IMR-90 (cell line): ENCODE measurements at regions not wholly inside any gene's neighbourhood (a gene's known extent, or its start where the extent isn't known, plus 50 kb on each side); places are given as distances from the start of the nearest gene placed in this dataset.
A peak's percentile ranks its signal among the peaks of the same experiment; 100 is the strongest.

ENCODE experiments used
- ATAC-seq: fragments of 200-7000 bp; cut with Tn5 transposase; 2 replicates; pipeline ENCODE4 v1.9.1; 2020; ENCODE audit warnings: low read depth, mild to moderate bottlenecking, moderate library complexity
- BruUV-seq: library from RNA; stranded (reverse); fragments of 400-500 nt; replicated peaks from 2 replicates; lab custom pipeline; 2021; lab: Mats Ljungman, UMichigan
- CTCF ChIA-PET: fragments of 300-600 bp; formaldehyde crosslinking; extraction: SDS; loops from one replicate; lab custom pipeline; 2021; ENCODE audit warnings: antibody characterized with exemption; lab: Yijun Ruan, JAX
- POLR2A ChIA-PET: fragments of 300-600 bp; sonication (Branson Sonifier 250); formaldehyde crosslinking; loops from one replicate; lab custom pipeline; 2022; ENCODE audit warnings: antibody characterized with exemption; ENCODE audit not compliant: unreplicated experiment; lab: Charles Lee
- DNase-seq: peaks from one replicate; pipeline ENCODE4 v3.0.0; 2013
- H2AFZ ChIP-seq: replicated peaks from 2 replicates; pipeline ENCODE3; 2013; ENCODE audit warnings: low read length, mild to moderate bottlenecking; ENCODE audit not compliant: poor library complexity
- H2AK5ac ChIP-seq: 2 replicates; pipeline ENCODE4 v1.6.1; 2013; ENCODE audit warnings: low read depth, low read length, inconsistent platforms
- H2AK9ac ChIP-seq: replicated peaks from 2 replicates; pipeline ENCODE3; 2013; ENCODE audit warnings: mild to moderate bottlenecking, low read depth, low read length, moderate library complexity; ENCODE audit not compliant: poor library complexity
- H2BK120ac ChIP-seq: 2 replicates; pipeline ENCODE4 v1.6.1; 2013; ENCODE audit warnings: low read depth, low read length, inconsistent platforms
- H2BK15ac ChIP-seq: 3 replicates; pipeline ENCODE4 v1.6.1; 2013; ENCODE audit warnings: low read depth, low read length, inconsistent platforms
- H2BK20ac ChIP-seq: 2 replicates; pipeline ENCODE4 v1.6.1; 2013; ENCODE audit warnings: low read depth, mild to moderate bottlenecking, inconsistent platforms, low read length, moderate library complexity
- H2BK5ac ChIP-seq: 2 replicates; pipeline ENCODE4 v1.6.1; 2013; ENCODE audit warnings: mild to moderate bottlenecking, low read depth, low read length, inconsistent platforms; ENCODE audit not compliant: poor library complexity, severe bottlenecking
- H3K14ac ChIP-seq: replicated peaks from 2 replicates; pipeline ENCODE4 v1.6.1; 2013; ENCODE audit warnings: low read depth, low read length, inconsistent platforms
- H3K18ac ChIP-seq: 2 replicates; pipeline ENCODE4 v1.6.1; 2013; ENCODE audit warnings: low read depth, low read length, control low read depth
- H3K23ac ChIP-seq: 2 replicates; pipeline ENCODE4 v1.6.1; 2013; ENCODE audit warnings: low read depth, low read length, inconsistent platforms
- H3K27ac ChIP-seq: 2 replicates; pipeline ENCODE4 v1.5.1; 2013; ENCODE audit warnings: mild to moderate bottlenecking, control low read depth, low read length; ENCODE audit not compliant: insufficient read depth
- H3K27me3 ChIP-seq: 2 replicates; pipeline ENCODE4 v1.6.1; 2013; ENCODE audit warnings: low read length; ENCODE audit not compliant: control insufficient read depth, insufficient read depth
- H3K36me3 ChIP-seq: 2 replicates; pipeline ENCODE4 v1.6.1; 2013; ENCODE audit warnings: low read length, mixed read lengths; ENCODE audit not compliant: control insufficient read depth, insufficient read depth
- H3K4ac ChIP-seq: 2 replicates; pipeline ENCODE4 v1.6.1; 2013; ENCODE audit warnings: low read depth, low read length, inconsistent platforms
- H3K4me1 ChIP-seq: 2 replicates; pipeline ENCODE4 v1.6.1; 2013; ENCODE audit warnings: low read length, mixed read lengths; ENCODE audit not compliant: control insufficient read depth, insufficient read depth
- H3K4me2 ChIP-seq: 2 replicates; pipeline ENCODE4 v1.6.1; 2013; ENCODE audit warnings: low read depth, mild to moderate bottlenecking, control low read depth, low read length, moderate library complexity
- H3K4me3 ChIP-seq: 2 replicates; pipeline ENCODE4 v1.5.1; 2013; ENCODE audit warnings: low read depth, mild to moderate bottlenecking, control low read depth, low read length, moderate library complexity; ENCODE audit not compliant: insufficient read depth
- H3K56ac ChIP-seq: 2 replicates; pipeline ENCODE4 v1.6.1; 2013; ENCODE audit warnings: low read length, inconsistent platforms; ENCODE audit not compliant: insufficient read depth; ENCODE audit errors: extremely low read depth
- H3K79me1 ChIP-seq, 2 experiments: 2 replicates each; pipeline ENCODE4 v1.6.1; 2013; ENCODE audit warnings: low read length in 2 of 2, inconsistent platforms in 1 of 2, low read depth in 1 of 2
- H3K9ac ChIP-seq: 2 replicates; pipeline ENCODE4 v1.6.1; 2013; ENCODE audit warnings: low read depth, low read length, control low read depth
- H3K9me1 ChIP-seq: 2 replicates; pipeline ENCODE4 v1.6.1; 2013; ENCODE audit warnings: low read length, inconsistent platforms; ENCODE audit not compliant: insufficient read depth
- H3K9me3 ChIP-seq: 2 replicates; pipeline ENCODE4 v1.6.1; 2013; ENCODE audit warnings: low read length; ENCODE audit not compliant: control insufficient read depth, insufficient read depth
- H4K20me1 ChIP-seq: 2 replicates; pipeline ENCODE4 v1.6.1; 2013; ENCODE audit warnings: low read length, inconsistent platforms; ENCODE audit not compliant: insufficient read depth
- H4K5ac ChIP-seq: 2 replicates; pipeline ENCODE4 v1.6.1; 2013; ENCODE audit warnings: mild to moderate bottlenecking, low read depth, low read length, control low read depth
- H4K8ac ChIP-seq, 2 experiments: 2 replicates each; pipeline ENCODE4 v1.6.1; 2013; ENCODE audit warnings: low read depth in 2 of 2, low read length in 2 of 2, control low read depth in 1 of 2, inconsistent platforms in 1 of 2
- H4K91ac ChIP-seq: 2 replicates; pipeline ENCODE4 v1.6.1; 2013; ENCODE audit warnings: low read depth, low read length, inconsistent platforms; ENCODE audit not compliant: insufficient read depth
- BHLHE40 ChIP-seq: fragments of 150-350 bp; IDR thresholded peaks from 2 replicates; pipeline ENCODE4 v1.6.1; 2016; ENCODE audit warnings: mild to moderate bottlenecking, low read depth, low read length
- CHD1 ChIP-seq: IDR thresholded peaks from 2 replicates; pipeline ENCODE4 v1.6.1; 2012; ENCODE audit warnings: low read depth, low read length, improper control_type of control experiment
- ELK1 ChIP-seq: fragments of 150-350 bp; IDR thresholded peaks from 2 replicates; pipeline ENCODE4 v1.6.1; 2016; ENCODE audit warnings: low read depth, mild to moderate bottlenecking, low read length, moderate library complexity, borderline replicate concordance
- FOS ChIP-seq: fragments of 150-350 bp; IDR thresholded peaks from 2 replicates; pipeline ENCODE4 v1.6.1; 2016; ENCODE audit warnings: low read depth, low read length
- MXI1 ChIP-seq: IDR thresholded peaks from 2 replicates; pipeline ENCODE4 v1.6.1; 2012; ENCODE audit warnings: low read depth, mild to moderate bottlenecking, low read length, moderate library complexity, borderline replicate concordance
- NFE2L2 ChIP-seq: fragments of 150-350 bp; IDR thresholded peaks from 2 replicates; pipeline ENCODE4 v1.6.1; 2016; ENCODE audit warnings: low read depth, mild to moderate bottlenecking, low read length
- POLR2A ChIP-seq: IDR thresholded peaks from 2 replicates; pipeline ENCODE4 v1.6.1; 2012; ENCODE audit warnings: mild to moderate bottlenecking, low read depth, low read length
- RAD21 ChIP-seq: IDR thresholded peaks from 2 replicates; pipeline ENCODE4 v1.6.1; 2012; ENCODE audit warnings: low read length, improper control_type of control experiment
- RFX5 ChIP-seq: IDR thresholded peaks from 2 replicates; pipeline ENCODE4 v1.8.0; 2012; ENCODE audit warnings: low read depth, mild to moderate bottlenecking, low read length, moderate library complexity
- WGBS, 2 experiments: methylation state at CpG; one replicate each; pipeline versions ENCODE4 v1.1.5 to v1.1.7; 2013; ENCODE audit warnings: missing lambda C conversion rate in 2 of 2; ENCODE audit not compliant: insufficient read length in 1 of 2; ENCODE audit errors: extremely low coverage in 2 of 2; 5-methylcytosine and 5-hydroxymethylcytosine counted together
- dilution Hi-C: fragments of 300-500 bp; cut with HindIII; formaldehyde crosslinking; loops from one replicate; pipeline ENCODE4 v1.14.3; 2018; ENCODE audit warnings: low sequenced_read_pairs; ENCODE audit not compliant: unreplicated experiment
- in situ Hi-C: fragments of 300-500 bp; cut with MboI; formaldehyde crosslinking; loops from 3 replicates; pipeline ENCODE4 v1.14.3; 2019; ENCODE audit warnings: low sequenced_read_pairs, inconsistent platforms, mixed read lengths
- intact Hi-C: fragments of 100-400 bp; cut with micrococcal nuclease; formaldehyde crosslinking; loops from 2 replicates; pipeline ENCODE4 v1.10.0; 2022
- TF ChIP-seq, protein P1 (sequence below): fragments of 150-350 bp; IDR thresholded peaks from 2 replicates; pipeline ENCODE4 v1.6.1; 2017; ENCODE audit warnings: mild to moderate bottlenecking, antibody characterized with exemption, low read length, low read depth

- Histone ChIP-seq H2AK5ac (no peak overlapping the region), H3K4me3 (no peak overlapping the region), H3K9me3 (no peaks in the 10 kb centered on the region), H3K27me3 (peaks cover 2% of the 10 kb centered on the region), H2BK5ac (no peak overlapping the region), H2AFZ (peak overlapping the region; percentile 49), H3K4me2 (no peak overlapping the region), H3K79me1 (no peaks in the 10 kb centered on the region), H4K5ac (no peak overlapping the region), H3K18ac (no peak overlapping the region), H2BK20ac (no peak overlapping the region), H2AK9ac (no peak overlapping the region), H3K27ac (no peak overlapping the region), H4K8ac (no peak overlapping the region), H2BK15ac (no peak overlapping the region), H3K4me1 (no peaks in the 10 kb centered on the region), H3K56ac (no peak overlapping the region), H3K9me1 (peaks cover 3% of the 10 kb centered on the region; the same call in 1 of the 2 replicates), H3K4ac (no peak overlapping the region), H3K9ac (no peak overlapping the region), H3K23ac (no peak overlapping the region), H3K36me3 (no peaks in the 10 kb centered on the region), H3K14ac (no peak overlapping the region), H4K91ac (no peak overlapping the region), H4K20me1 (no peaks in the 10 kb centered on the region), H2BK120ac (no peak overlapping the region)
- in situ Hi-C loops = loop anchor here (10.0 kb wide), 1 partner anchor 254 kb away; no protein-coding TSS in a partner anchor
- CTCF ChIA-PET = no interaction called here
- dilution Hi-C loops = no loop called here
- intact Hi-C loops = no loop called here
- ATAC-seq (no peak), DNase-seq (no peak)
- WGBS, 2 experiments = 93% methylated on average over 3 of the region's 13 CpGs; no CpG with 5 or more reads in 1 of the 2 experiments
- no peak for TF ChIP-seq RAD21
- TF ChIP-seq ELK1 = no peak
- TF ChIP-seq NFE2L2 = no peak
- TF ChIP-seq CHD1 = no peak
- TF ChIP-seq MXI1 = no peak
- TF ChIP-seq, protein P1, sequence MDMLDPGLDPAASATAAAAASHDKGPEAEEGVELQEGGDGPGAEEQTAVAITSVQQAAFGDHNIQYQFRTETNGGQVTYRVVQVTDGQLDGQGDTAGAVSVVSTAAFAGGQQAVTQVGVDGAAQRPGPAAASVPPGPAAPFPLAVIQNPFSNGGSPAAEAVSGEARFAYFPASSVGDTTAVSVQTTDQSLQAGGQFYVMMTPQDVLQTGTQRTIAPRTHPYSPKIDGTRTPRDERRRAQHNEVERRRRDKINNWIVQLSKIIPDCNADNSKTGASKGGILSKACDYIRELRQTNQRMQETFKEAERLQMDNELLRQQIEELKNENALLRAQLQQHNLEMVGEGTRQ = no peak
- no peak for TF ChIP-seq FOS
- no peak for TF ChIP-seq RFX5
- TF ChIP-seq BHLHE40 = no peak
- no peak for TF ChIP-seq POLR2A
- no TSS peak for BruUV-seq
- POLR2A ChIA-PET = no interaction called here
These were observed 117.4 kb upstream of the NABP1 start for GRCh38 chr2:191560411-191560980.
